ENCODE measurements at regions not wholly inside any gene's neighbourhood (a gene's known extent, or its start where the extent isn't known, plus 50 kb on each side); places are given as distances from the start of the nearest gene placed in this dataset.

DNA sequence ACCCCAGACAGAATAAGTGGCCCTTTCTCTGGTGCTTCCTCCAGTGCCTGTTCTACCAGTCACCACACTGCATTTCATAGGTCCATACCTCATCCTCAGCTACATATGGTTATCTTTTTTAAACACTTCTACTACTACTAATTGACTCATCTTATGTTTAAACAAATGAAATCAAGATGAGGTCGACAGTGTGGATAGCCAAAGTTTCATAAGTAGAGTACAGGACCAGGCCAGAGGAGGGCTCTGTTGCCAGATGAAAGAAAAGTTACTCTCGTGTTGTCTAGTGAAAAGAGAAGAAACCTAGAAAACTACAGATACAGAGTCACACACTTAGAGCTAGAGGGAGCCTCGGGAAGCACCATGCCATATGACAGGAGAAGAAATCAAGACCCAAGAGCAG is 296.1 kb downstream of the VPS13C start:
- no CpG with 5 or more reads among the region's 3 CpGs for WGBS (ENCODE audit: extremely low coverage, insufficient read length, low lambda C conversion rate)

More for the DNA sequence above, 296.1 kb downstream of the VPS13C start:
- Mint-ChIP-seq H3K4me3 (no peak overlapping the region), H3K9me3 (no peaks in the 10 kb centered on the region), H3K27ac (peak overlapping the region in 1 of 3 experiments; percentile 42; a peak in 1 of 7 replicates), H3K36me3 (ENCODE audit: insufficient read depth in 1 of 3, low read depth in 3 of 3) (no peaks in the 10 kb centered on the region), H3K4me1 (peaks cover 12% of the 10 kb centered on the region in 2 experiments), H3K27me3 (ENCODE audit: low read depth) (peaks cover 3% of the 10 kb centered on the region; the same call in 1 of the 2 replicates)
- no peak overlapping the region for H2BK20ac ChIP-seq (ENCODE audit: low read depth, low read length, poor library complexity, severe bottlenecking)
- no peak overlapping the region for H2AFZ ChIP-seq (ENCODE audit: low read length)
- no peak overlapping the region for H3T11ph ChIP-seq (ENCODE audit: low read length)
- no peak overlapping the region for H2AK5ac ChIP-seq (ENCODE audit: insufficient read length, low read length)
- H3K4me2 ChIP-seq (ENCODE audit: insufficient read depth, insufficient read length, low read length): no peak overlapping the region
- H4K91ac ChIP-seq (ENCODE audit: insufficient read length, low read depth, low read length): no peak overlapping the region
- TF ChIP-seq, protein P1, sequence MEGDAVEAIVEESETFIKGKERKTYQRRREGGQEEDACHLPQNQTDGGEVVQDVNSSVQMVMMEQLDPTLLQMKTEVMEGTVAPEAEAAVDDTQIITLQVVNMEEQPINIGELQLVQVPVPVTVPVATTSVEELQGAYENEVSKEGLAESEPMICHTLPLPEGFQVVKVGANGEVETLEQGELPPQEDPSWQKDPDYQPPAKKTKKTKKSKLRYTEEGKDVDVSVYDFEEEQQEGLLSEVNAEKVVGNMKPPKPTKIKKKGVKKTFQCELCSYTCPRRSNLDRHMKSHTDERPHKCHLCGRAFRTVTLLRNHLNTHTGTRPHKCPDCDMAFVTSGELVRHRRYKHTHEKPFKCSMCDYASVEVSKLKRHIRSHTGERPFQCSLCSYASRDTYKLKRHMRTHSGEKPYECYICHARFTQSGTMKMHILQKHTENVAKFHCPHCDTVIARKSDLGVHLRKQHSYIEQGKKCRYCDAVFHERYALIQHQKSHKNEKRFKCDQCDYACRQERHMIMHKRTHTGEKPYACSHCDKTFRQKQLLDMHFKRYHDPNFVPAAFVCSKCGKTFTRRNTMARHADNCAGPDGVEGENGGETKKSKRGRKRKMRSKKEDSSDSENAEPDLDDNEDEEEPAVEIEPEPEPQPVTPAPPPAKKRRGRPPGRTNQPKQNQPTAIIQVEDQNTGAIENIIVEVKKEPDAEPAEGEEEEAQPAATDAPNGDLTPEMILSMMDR (conservative IDR thresholded peaks at IDR 0.05): no peak
- no peak overlapping the region for H3K56ac ChIP-seq (ENCODE audit: insufficient read length, low read depth, low read length)
- H3K4ac ChIP-seq (ENCODE audit: low read depth, low read length): no peak overlapping the region
- no peak overlapping the region for H3K9ac ChIP-seq (ENCODE audit: extremely low read depth, insufficient read length, low read length)
- H3K23me2 ChIP-seq (ENCODE audit: insufficient read length, low read depth, low read length, poor library complexity, severe bottlenecking): no peaks in the 10 kb centered on the region
- H4K8ac ChIP-seq (replicated peaks; ENCODE audit: insufficient read length, low read depth, low read length): no peak overlapping the region
- H3K9me3 ChIP-seq (ENCODE audit: control insufficient read depth, low read depth, low read length): no peaks in the 10 kb centered on the region
- no peak for DNase-seq
- H3K79me2 ChIP-seq (ENCODE audit: insufficient read depth, low read length): no peaks in the 10 kb centered on the region
- no peak overlapping the region for H4K5ac ChIP-seq (ENCODE audit: insufficient read length, low read depth, low read length)
- no peak overlapping the region for H2BK15ac ChIP-seq (ENCODE audit: low read depth, low read length)
- H3K79me1 ChIP-seq (ENCODE audit: insufficient read depth, low read depth, low read length, poor library complexity, severe bottlenecking): no peaks in the 10 kb centered on the region
- no peaks in the 10 kb centered on the region for H3K4me1 ChIP-seq (ENCODE audit: insufficient read depth, low read length)
- H2BK5ac ChIP-seq (ENCODE audit: insufficient read length, low read length): no peak overlapping the region
- H3K23ac ChIP-seq (ENCODE audit: insufficient read length, low read depth, low read length): no peak overlapping the region
- H3K14ac ChIP-seq (ENCODE audit: insufficient read depth, low read length): no peak overlapping the region
- no peak overlapping the region for H2BK12ac ChIP-seq (ENCODE audit: insufficient read length, low read depth, low read length)
- H4K20me1 ChIP-seq (ENCODE audit: control insufficient read depth, insufficient read depth, insufficient read length): no peaks in the 10 kb centered on the region
- H3K27me3 ChIP-seq (ENCODE audit: insufficient read depth, low read length): no peaks in the 10 kb centered on the region
- no peak overlapping the region for H3K18ac ChIP-seq (ENCODE audit: insufficient read length, low read depth, low read length)
- no peak overlapping the region for H3K27ac ChIP-seq (ENCODE audit: insufficient read length, low read depth, low read length)
- H2BK120ac ChIP-seq (ENCODE audit: low read depth, low read length, poor library complexity, severe bottlenecking): no peak overlapping the region
